ENCODE measurements at regions not wholly inside any gene's neighbourhood (a gene's known extent, or its start where the extent isn't known, plus 50 kb on each side); places are given as distances from the start of the nearest gene placed in this dataset.

- Histone ChIP-seq H3K36me3 (no peaks in the 10 kb centered on the region), H3K27me3 (no peaks in the 10 kb centered on the region), H3K4me3 (no peak overlapping the region), H3K4me1 (peaks cover 9 to 52% (median 31%) of the 10 kb centered on the region in 9 donors), H3K9me3 (peaks cover 0 to 8% (median 0%) of the 10 kb centered on the region in 11 donors), H3K27ac (peak overlapping the region in 1 of 10 donors; percentile 8)
- intact Hi-C loops (cut with DNase I), result loop anchor here in 4 of 10 donors (10.0 kb wide), 2 partner anchors 112 to 212 kb away; partner anchors contain the start of gene B3GNT2 (in 3 of the 4)
- TF ChIP-seq, protein P1, sequence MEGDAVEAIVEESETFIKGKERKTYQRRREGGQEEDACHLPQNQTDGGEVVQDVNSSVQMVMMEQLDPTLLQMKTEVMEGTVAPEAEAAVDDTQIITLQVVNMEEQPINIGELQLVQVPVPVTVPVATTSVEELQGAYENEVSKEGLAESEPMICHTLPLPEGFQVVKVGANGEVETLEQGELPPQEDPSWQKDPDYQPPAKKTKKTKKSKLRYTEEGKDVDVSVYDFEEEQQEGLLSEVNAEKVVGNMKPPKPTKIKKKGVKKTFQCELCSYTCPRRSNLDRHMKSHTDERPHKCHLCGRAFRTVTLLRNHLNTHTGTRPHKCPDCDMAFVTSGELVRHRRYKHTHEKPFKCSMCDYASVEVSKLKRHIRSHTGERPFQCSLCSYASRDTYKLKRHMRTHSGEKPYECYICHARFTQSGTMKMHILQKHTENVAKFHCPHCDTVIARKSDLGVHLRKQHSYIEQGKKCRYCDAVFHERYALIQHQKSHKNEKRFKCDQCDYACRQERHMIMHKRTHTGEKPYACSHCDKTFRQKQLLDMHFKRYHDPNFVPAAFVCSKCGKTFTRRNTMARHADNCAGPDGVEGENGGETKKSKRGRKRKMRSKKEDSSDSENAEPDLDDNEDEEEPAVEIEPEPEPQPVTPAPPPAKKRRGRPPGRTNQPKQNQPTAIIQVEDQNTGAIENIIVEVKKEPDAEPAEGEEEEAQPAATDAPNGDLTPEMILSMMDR (IDR thresholded peaks at IDR 0.05), result no peak
- 76 to 92% methylated on average over 3 of the region's 3 CpGs for WGBS, 2 donors
- no peak for ATAC-seq
- DNase-seq, result no peak
Observed at GRCh38 chr2:62406573-62407043, 99.4 kb downstream of the TMEM17 start.

DNA sequence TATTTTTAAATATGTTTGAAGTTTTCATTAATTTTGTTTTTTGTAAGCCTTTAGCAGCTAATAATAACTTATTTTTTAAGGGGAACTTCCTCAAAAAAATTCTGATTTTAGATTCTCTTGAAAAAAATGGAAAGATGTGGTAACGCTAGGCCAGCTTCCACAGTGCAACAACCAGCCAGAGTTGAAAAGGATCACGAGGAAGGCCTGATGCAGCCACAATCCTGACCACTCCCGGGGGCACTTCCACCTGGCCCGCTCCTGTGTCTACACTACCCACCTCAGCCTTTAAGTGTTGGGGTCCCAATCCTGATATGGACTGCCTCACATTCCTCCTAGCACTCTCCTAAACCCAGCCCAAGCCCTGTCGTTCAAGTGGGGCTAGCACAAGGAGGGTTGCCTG is 101.1 kb downstream of the TMEM17 start:
- H3K4me1 ChIP-seq, result peaks cover 0 to 35% (median 14%) of the 10 kb centered on the region in 9 donors
- no peak for ATAC-seq
- TF ChIP-seq, protein P1 (IDR thresholded peaks at IDR 0.05), result no peak
- WGBS, 2 donors, result 74 to 76% methylated on average over 5 of the region's 5 CpGs
- H3K27ac ChIP-seq, result no peak overlapping the region
- no peak for DNase-seq
- no peaks in the 10 kb centered on the region for H3K36me3 ChIP-seq
- peaks cover 0 to 8% (median 0%) of the 10 kb centered on the region in 11 donors for H3K9me3 ChIP-seq
- H3K27me3 ChIP-seq, result no peaks in the 10 kb centered on the region
- intact Hi-C loops (cut with DNase I), result loop anchor here in 4 of 10 donors (10.0 kb wide), 2 partner anchors 110 to 210 kb away; partner anchors contain the start of gene B3GNT2 (in 3 of the 4)
- H3K4me3 ChIP-seq, result no peak overlapping the region

GRCh38 chr2:62402156-62402555 is 103.8 kb downstream of the TMEM17 start:
- Histone ChIP-seq H3K9me3 (peaks cover 0 to 8% (median 0%) of the 10 kb centered on the region in 11 donors), H3K27me3 (no peaks in the 10 kb centered on the region), H3K27ac (no peak overlapping the region), H3K36me3 (no peaks in the 10 kb centered on the region), H3K4me1 (peaks cover 0 to 10% (median 0%) of the 10 kb centered on the region in 9 donors), H3K4me3 (no peak overlapping the region)
- intact Hi-C loops (cut with DNase I), result loop anchor here in 4 of 10 donors (10.0 kb wide), 2 partner anchors 107 to 207 kb away; partner anchors contain the start of gene B3GNT2 (in 3 of the 4)
- TF ChIP-seq, protein P1 (IDR thresholded peaks at IDR 0.05), result no peak
- ATAC-seq (no peak), DNase-seq (no peak)
- WGBS, 2 donors, result 64 to 96% methylated on average over 3 of the region's 3 CpGs

- DNase-seq, result no peak
- H3K36me3 ChIP-seq, result no peaks in the 10 kb centered on the region
- no peak overlapping the region for H3K27ac ChIP-seq
- no peaks in the 10 kb centered on the region for H3K27me3 ChIP-seq
- 29 to 30% methylated on average over 3 of the region's 3 CpGs for WGBS, 2 donors
- no peak overlapping the region for H3K4me3 ChIP-seq
- peaks cover 0 to 8% (median 0%) of the 10 kb centered on the region in 11 donors for H3K9me3 ChIP-seq
- TF ChIP-seq, protein P1 (IDR thresholded peaks at IDR 0.05), result no peak
- intact Hi-C loops (cut with DNase I), result no loop called here
- no peak for ATAC-seq
- no peaks in the 10 kb centered on the region for H3K4me1 ChIP-seq
Observed at GRCh38 chr2:62398356-62398755, 107.6 kb downstream of the TMEM17 start.

Data from heart right ventricle (tissue), 16 donors.